HG03460 (cell line): ENCODE measurements at regions not wholly inside any gene's neighbourhood (a gene's known extent, or its start where the extent isn't known, plus 50 kb on each side); places are given as distances from the start of the nearest gene placed in this dataset.

Source experiments
- ATAC-seq: cut with Tn5 transposase; IDR thresholded peaks from one replicate; pipeline ENCODE4 v1.9.1; 2021; ENCODE audit not compliant: unreplicated experiment

DNA sequence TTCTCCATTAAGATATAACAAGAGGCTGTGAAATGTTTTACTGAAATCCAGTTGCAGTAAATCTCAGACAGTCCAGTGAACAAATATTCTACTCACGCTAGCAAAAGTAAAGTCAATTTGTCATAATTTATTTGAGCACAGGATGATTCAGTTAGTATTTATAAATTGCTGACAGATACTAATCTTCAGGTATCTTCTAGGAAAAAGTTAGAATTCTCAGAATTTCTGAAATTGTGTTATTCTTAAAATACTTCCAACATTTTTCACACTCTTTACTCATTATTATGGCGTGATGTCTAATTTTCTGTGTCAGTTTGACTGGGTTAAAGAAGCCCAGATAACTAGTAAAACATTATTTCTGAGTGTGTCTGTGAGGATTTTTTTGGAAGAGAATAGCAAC lies 460.2 kb upstream of the ACVR2A start:
- ATAC-seq = no peak

GRCh38 chr2:147382322-147382948 lies 462.4 kb upstream of the ACVR2A start:
- ATAC-seq = no peak

DNA sequence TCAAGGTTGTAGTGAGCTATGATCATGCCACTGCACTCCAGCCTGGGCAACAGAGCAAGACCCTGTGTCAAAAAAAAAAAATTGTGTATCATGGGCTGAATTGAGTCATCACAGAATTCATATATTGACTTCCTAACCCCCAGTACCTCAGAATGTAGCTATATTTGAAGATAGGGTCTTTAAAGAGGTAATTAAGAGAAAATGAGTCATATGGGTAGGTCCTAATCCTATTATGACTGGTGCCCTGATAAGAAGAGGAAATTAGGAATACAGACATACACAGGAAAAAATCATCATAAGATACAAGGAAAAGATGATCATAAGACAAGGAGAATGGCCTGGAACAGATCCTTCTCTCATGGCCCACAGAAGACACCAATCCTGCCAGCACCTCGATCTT lies 466.4 kb upstream of the ACVR2A start:
- no peak for ATAC-seq

GRCh38 chr2:147375073-147375472 lies 469.8 kb upstream of the ACVR2A start:
- no peak for ATAC-seq

DNA sequence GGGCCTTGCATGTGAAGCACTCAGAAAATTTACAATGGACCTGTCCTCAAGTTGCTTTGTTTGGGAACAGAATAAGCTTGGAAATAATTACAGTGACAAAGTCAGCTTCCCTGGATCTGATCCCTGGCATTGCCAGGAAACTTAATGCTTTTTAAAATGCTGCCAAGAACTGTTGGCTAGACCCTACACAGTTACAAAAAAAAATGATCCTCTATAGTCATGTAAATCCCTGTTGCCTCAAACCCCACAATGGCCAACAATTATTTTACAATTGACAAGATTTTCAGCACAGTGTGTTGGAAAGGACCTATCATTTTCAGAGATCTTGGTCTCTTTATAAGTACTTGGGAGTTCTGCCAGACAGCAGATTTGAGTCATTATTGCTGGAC lies 470.4 kb upstream of the ACVR2A start:
- ATAC-seq = no peak

GRCh38 chr2:147373800-147374422 lies 470.9 kb upstream of the ACVR2A start:
- no peak for ATAC-seq

GRCh38 chr2:147368306-147368705 lies 476.5 kb upstream of the ACVR2A start:
- no peak for ATAC-seq

GRCh38 chr2:147366279-147366678 lies 478.6 kb upstream of the ACVR2A start:
- no peak for ATAC-seq

GRCh38 chr2:147365622-147366021 lies 479.2 kb upstream of the ACVR2A start:
- ATAC-seq = no peak

DNA sequence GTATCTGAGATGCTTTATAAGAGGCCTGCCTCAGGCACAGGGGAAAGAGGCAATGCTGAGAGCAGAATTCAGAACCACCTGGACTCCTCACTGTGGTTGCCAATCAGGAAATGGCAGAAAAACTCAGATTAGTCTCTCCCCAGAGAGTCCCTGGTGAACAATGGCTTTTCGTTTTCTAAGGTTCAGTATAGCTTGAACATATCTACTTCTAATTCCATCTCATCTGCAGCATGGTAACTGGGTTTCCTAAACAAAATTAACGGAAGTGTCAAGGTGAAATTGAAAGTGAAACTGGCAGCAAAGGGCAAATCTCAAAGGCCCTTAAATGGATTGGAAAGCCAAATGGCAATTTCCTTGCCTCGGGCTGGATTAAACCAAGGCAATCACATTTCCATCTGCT lies 480.2 kb upstream of the ACVR2A start:
- ATAC-seq = peak; percentile 59

- no peak for ATAC-seq
Observed at GRCh38 chr2:147363181-147363580, 481.6 kb upstream of the ACVR2A start.

DNA sequence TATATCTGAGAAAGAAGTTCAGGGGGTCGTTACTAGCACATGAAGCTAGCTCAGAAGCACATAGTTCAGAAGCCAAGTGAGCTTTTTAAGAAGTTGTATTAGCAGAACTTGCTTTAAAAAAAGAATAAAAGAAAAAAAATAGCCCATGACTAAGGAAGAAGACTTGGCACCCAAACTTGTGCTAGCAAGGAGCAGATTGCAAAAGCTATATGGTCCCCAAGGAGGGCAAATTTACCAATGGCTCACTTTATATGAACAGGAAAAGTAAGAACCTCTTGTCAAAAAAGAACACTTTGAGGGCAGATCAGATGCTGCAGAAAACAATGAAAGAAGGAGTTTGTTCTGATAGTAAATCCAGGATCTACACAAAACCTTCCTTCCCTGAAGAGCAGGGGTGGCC lies 486.5 kb upstream of the ACVR2A start:
- ATAC-seq = no peak

- no peak for ATAC-seq
Observed at GRCh38 chr2:147356157-147356556, 488.7 kb upstream of the ACVR2A start.

GRCh38 chr2:147355706-147356105 lies 489.1 kb upstream of the ACVR2A start:
- ATAC-seq = no peak

DNA sequence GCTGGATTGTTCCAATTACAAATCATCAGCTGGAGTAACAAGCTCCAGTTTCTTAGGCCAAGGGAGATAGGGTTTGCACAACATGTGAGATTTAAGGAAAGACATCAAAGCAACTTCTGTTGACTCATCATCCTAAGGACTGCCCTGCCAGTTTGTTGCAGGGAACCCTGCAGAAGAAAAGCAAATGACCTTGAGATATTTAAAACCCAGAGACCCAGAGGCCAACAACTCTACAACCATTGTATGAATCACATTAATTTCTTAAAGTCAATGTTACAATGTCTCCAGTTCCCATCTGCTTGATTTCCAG lies 491.8 kb upstream of the ACVR2A start:
- no peak for ATAC-seq

DNA sequence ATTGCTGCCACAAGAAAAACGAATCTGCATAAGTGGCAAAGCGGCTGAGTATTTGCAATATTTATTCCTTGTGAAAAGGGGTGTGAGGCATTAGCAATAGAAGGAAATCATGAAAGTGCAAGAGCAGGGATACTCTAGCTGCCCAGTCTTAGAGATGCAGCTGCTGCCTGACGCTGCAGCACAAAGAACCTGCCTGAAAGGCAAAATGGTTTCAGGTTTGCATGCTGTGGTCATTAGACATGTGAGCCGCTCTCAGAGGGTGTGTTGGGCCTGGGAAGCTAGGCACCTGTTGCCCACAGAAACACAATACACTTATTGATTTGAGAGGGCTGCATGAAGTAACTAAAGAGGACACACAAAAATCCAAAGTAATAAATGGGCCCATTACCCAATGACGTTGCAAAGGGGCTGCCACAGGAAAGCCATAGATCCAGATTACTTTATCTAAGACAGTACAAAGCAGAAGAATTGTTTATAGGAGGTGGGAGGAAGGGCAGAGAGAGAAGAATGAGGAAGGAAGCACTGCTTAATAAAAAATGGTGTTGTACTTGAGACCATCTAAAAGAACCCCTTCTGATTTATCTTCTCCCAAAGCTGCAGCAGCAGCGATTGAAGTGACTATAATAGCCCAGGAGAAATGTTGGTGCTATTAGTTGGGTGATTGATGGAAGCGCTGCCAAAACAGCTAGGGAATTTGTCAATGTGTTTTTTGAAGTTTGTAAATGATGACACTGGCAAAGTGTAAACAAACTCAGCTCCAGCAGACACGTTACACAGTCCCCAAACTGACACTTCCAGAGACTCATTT lies 492.4 kb upstream of the ACVR2A start:
- ATAC-seq = no peak

DNA sequence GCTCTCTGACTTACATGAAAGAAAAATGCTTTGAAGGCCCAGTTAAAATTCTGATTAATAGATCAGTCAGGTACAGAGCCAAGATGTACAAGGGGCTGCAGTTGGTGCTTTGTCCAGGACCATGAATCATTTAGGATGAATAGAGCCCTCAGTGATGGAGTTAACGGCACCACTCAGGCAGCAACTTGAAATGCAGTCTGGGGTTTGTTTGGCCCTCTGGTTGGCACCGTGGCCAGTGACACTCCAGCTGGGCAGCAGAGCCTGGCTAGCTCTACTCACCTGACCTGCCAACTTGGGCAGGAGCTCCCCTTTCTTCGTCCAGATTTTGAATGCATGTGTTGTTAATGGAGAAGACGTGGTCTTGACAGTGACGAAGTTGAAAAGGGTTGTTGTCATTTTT lies 493.0 kb upstream of the ACVR2A start:
- ATAC-seq = no peak

- no peak for ATAC-seq
Observed at GRCh38 chr2:147348931-147349555, 495.8 kb upstream of the ACVR2A start.

- no peak for ATAC-seq
Observed at GRCh38 chr2:147346142-147346541, 498.7 kb upstream of the ACVR2A start.

GRCh38 chr2:147345246-147345645 lies 499.6 kb upstream of the ACVR2A start:
- no peak for ATAC-seq

- ATAC-seq = no peak
Observed at GRCh38 chr2:147342329-147342728, 502.5 kb upstream of the ACVR2A start.
